Natural killer cell (primary cell): ENCODE measurements at regions not wholly inside any gene's neighbourhood (a gene's known extent, or its start where the extent isn't known, plus 50 kb on each side); places are given as distances from the start of the nearest gene placed in this dataset.

Experiments used
- ATAC-seq, 3 donors: fragments of 150-1000 bp in 2 of 3; fragments of 200-7000 bp in 1 of 3; cut with Tn5 transposase; 1 replicate in 1 of 3; 2 replicates in 2 of 3; pipeline ENCODE4 v1.10.0; 2021; ENCODE audit warnings: mild to moderate bottlenecking in 2 of 3, moderate library complexity in 2 of 3
- DNase-seq, 2 donors: peaks; one replicate each; pipeline versions ENCODE4 v3.0.0 to v3.0.0-alpha.2; 2013 to 2021; ENCODE audit warnings: mixed read lengths in 1 of 2
- H3K27ac ChIP-seq: one replicate; pipeline ENCODE4 v1.5.1; 2013; ENCODE audit warnings: mild to moderate bottlenecking, low read length
- H3K27me3 ChIP-seq: one replicate; pipeline ENCODE4 v1.6.1; 2013; ENCODE audit warnings: low read length; ENCODE audit not compliant: control insufficient read depth, insufficient read depth
- H3K36me3 ChIP-seq: one replicate; pipeline ENCODE4 v1.6.1; 2013; ENCODE audit warnings: low read length; ENCODE audit not compliant: control insufficient read depth, insufficient read depth
- H3K4me1 ChIP-seq: one replicate; pipeline ENCODE4 v1.6.1; 2013; ENCODE audit warnings: low read length; ENCODE audit not compliant: control insufficient read depth, insufficient read depth
- H3K4me3 ChIP-seq: one replicate; pipeline ENCODE4 v1.5.1; 2013; ENCODE audit warnings: low read length
- H3K9me3 ChIP-seq: one replicate; pipeline ENCODE4 v1.6.1; 2013; ENCODE audit warnings: low read length; ENCODE audit not compliant: control insufficient read depth, insufficient read depth
- H3K27ac Mint-ChIP-seq, 2 donors: one replicate each; pipeline ENCODE4 v1.8.0; 2022; ENCODE audit warnings: mild to moderate bottlenecking in 2 of 2, mixed read lengths in 2 of 2, moderate library complexity in 1 of 2
- H3K27me3 Mint-ChIP-seq, 2 donors: one replicate each; pipeline ENCODE4 v1.8.0; 2022; ENCODE audit warnings: low read depth in 2 of 2, mixed read lengths in 2 of 2
- H3K36me3 Mint-ChIP-seq: one replicate; pipeline ENCODE4 v1.8.0; 2022; ENCODE audit warnings: mixed read lengths
- H3K4me1 Mint-ChIP-seq, 2 donors: one replicate each; pipeline ENCODE4 v1.8.0; 2022; ENCODE audit warnings: mixed read lengths in 2 of 2
- H3K4me3 Mint-ChIP-seq: one replicate; pipeline ENCODE4 v1.8.0; 2022; ENCODE audit warnings: mild to moderate bottlenecking, moderate library complexity, mixed read lengths
- H3K9me3 Mint-ChIP-seq, 2 donors: one replicate each; pipeline ENCODE4 v1.8.0; 2022; ENCODE audit warnings: mixed read lengths in 2 of 2
- CTCF ChIP-seq: fragments of 200-600 bp; IDR thresholded peaks from one replicate; pipeline ENCODE4 v1.8.0; 2022; ENCODE audit warnings: antibody characterized with exemption
- WGBS: methylation state at CpG from one replicate; pipeline ENCODE4 v1.1.7; 2013; ENCODE audit warnings: missing lambda C conversion rate; ENCODE audit not compliant: insufficient coverage; 5-methylcytosine and 5-hydroxymethylcytosine counted together
- intact Hi-C: fragments of 100-400 bp; cut with micrococcal nuclease; formaldehyde crosslinking; loops from one replicate; pipeline ENCODE4 v1.14.2; 2022

DNA sequence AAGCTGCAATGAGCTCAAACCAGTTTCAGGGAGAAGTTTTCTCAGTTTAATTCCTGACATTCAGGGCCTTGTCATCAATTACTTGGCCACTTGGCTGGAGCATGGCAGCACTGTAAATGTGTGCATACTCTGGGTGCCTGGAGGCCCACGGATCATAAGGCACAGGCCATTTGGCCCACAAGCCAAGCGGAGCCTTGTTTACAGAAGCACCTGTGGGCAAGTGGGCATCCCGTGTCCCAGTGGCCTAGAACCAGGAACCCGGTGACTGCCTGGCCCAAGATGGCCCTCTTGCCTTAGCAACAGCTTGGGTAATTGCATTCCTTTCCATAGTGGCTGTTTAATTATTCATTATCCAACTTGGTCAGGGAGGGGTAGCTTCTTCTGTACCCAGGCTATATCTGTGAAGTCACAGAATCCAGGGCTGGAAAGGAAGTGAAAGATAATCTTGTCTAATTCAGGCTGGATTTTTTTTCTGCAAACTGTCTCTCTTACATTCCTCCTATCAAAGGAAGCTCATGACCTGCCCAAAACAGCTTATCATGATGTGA is 426.4 kb upstream of the ZMIZ1 start:
- H3K4me1 ChIP-seq: no peaks in the 10 kb centered on the region
- no peaks in the 10 kb centered on the region for H3K9me3 Mint-ChIP-seq
- no peak for TF ChIP-seq CTCF
- no peak overlapping the region for H3K27ac ChIP-seq
- no peaks in the 10 kb centered on the region for H3K36me3 Mint-ChIP-seq
- ATAC-seq (no peak), DNase-seq (no peak)
- WGBS: 92% methylated on average over 4 of the region's 4 CpGs
- H3K36me3 ChIP-seq: no peaks in the 10 kb centered on the region
- H3K9me3 ChIP-seq: no peaks in the 10 kb centered on the region
- peaks cover 0 to 8% of the 10 kb centered on the region in 2 donors for H3K27me3 Mint-ChIP-seq
- H3K4me1 Mint-ChIP-seq: no peaks in the 10 kb centered on the region
- no peak overlapping the region for H3K4me3 ChIP-seq
- intact Hi-C loops: no loop called here
- H3K27me3 ChIP-seq: no peaks in the 10 kb centered on the region
- no peak overlapping the region for H3K4me3 Mint-ChIP-seq
- H3K27ac Mint-ChIP-seq: no peak overlapping the region

GRCh38 chr10:78643513-78643912 is 425.3 kb upstream of the ZMIZ1 start:
- H3K27me3 ChIP-seq: no peaks in the 10 kb centered on the region
- H3K27me3 Mint-ChIP-seq: peaks cover 7 to 8% of the 10 kb centered on the region in 2 donors
- no peak overlapping the region for H3K4me3 Mint-ChIP-seq
- intact Hi-C loops: no loop called here
- no peaks in the 10 kb centered on the region for H3K36me3 ChIP-seq
- H3K4me3 ChIP-seq: no peak overlapping the region
- 88% methylated on average over 4 of the region's 4 CpGs for WGBS
- H3K36me3 Mint-ChIP-seq: no peaks in the 10 kb centered on the region
- H3K27ac ChIP-seq: no peak overlapping the region
- no peaks in the 10 kb centered on the region for H3K9me3 Mint-ChIP-seq
- H3K9me3 ChIP-seq: no peaks in the 10 kb centered on the region
- no peak for DNase-seq
- H3K27ac Mint-ChIP-seq: no peak overlapping the region
- no peaks in the 10 kb centered on the region for H3K4me1 ChIP-seq
- ATAC-seq: no peak
- no peak for TF ChIP-seq CTCF
- H3K4me1 Mint-ChIP-seq: no peaks in the 10 kb centered on the region

DNA sequence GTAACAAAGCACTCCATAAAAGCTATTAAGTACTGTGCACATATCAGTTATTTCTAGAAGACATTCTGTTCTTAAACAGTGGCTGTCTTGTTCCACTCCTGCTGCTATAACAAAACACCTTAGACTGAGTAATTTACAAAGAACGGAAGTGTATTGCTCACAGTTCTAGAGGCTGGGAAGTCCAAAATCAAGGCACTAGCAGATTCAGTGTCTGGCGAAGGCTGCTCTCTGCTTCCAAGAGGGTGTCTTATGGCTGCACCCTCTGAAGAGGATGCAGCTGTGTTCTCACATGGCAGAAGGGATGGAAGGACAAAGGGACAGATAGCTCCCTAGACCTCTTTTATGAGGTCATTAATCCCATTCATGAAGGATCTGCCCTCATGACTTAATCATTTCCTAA is 424.2 kb upstream of the ZMIZ1 start:
- no peak overlapping the region for H3K27ac Mint-ChIP-seq
- no peaks in the 10 kb centered on the region for H3K9me3 Mint-ChIP-seq
- no peaks in the 10 kb centered on the region for H3K9me3 ChIP-seq
- no peak overlapping the region for H3K4me3 Mint-ChIP-seq
- no peaks in the 10 kb centered on the region for H3K36me3 ChIP-seq
- ATAC-seq (no peak), DNase-seq (no peak)
- no peak overlapping the region for H3K27ac ChIP-seq
- H3K27me3 Mint-ChIP-seq: peaks cover 9 to 14% of the 10 kb centered on the region in 2 donors
- no peaks in the 10 kb centered on the region for H3K4me1 Mint-ChIP-seq
- no peaks in the 10 kb centered on the region for H3K27me3 ChIP-seq
- WGBS: 96% methylated on average over 2 of the region's 2 CpGs
- H3K4me1 ChIP-seq: no peaks in the 10 kb centered on the region
- TF ChIP-seq CTCF: no peak
- H3K4me3 ChIP-seq: no peak overlapping the region
- no peaks in the 10 kb centered on the region for H3K36me3 Mint-ChIP-seq
- intact Hi-C loops: no loop called here

- intact Hi-C loops: no loop called here
- ATAC-seq: no peak
- Histone ChIP-seq H3K36me3 (no peaks in the 10 kb centered on the region), H3K4me3 (no peak overlapping the region), H3K27ac (no peak overlapping the region), H3K4me1 (no peaks in the 10 kb centered on the region), H3K9me3 (no peaks in the 10 kb centered on the region), H3K27me3 (no peaks in the 10 kb centered on the region)
- TF ChIP-seq CTCF: no peak
- WGBS: 85% methylated on average over 5 of the region's 5 CpGs
- Mint-ChIP-seq H3K36me3 (no peaks in the 10 kb centered on the region), H3K27ac (no peak overlapping the region), H3K27me3 (peaks cover 13 to 21% of the 10 kb centered on the region in 2 donors), H3K4me3 (no peak overlapping the region), H3K9me3 (no peaks in the 10 kb centered on the region), H3K4me1 (no peaks in the 10 kb centered on the region)
- DNase-seq: no peak
Observed at GRCh38 chr10:78645169-78645686, 423.5 kb upstream of the ZMIZ1 start.
